GM23338 (cell line): ENCODE measurements at regions not wholly inside any gene's neighbourhood (a gene's known extent, or its start where the extent isn't known, plus 50 kb on each side); places are given as distances from the start of the nearest gene placed in this dataset.

Source experiments
- ATAC-seq: fragments of 200-7000 bp; cut with Tn5 transposase; 3 replicates; pipeline ENCODE4 v1.9.1; 2020
- DNase-seq: peaks from one replicate; pipeline ENCODE4 v3.0.0-alpha.2; 2015; ENCODE audit warnings: low spot score
- H2AFZ ChIP-seq: fragments of 200-600 bp; sonication (generic); 2 replicates; pipeline ENCODE4 v1.8.0; 2016; ENCODE audit warnings: antibody characterized with exemption, mild to moderate bottlenecking, moderate library complexity
- H3F3A ChIP-seq: fragments of 200-600 bp; sonication (generic); replicated peaks from 2 replicates; pipeline ENCODE4 v1.8.0; 2017; ENCODE audit warnings: antibody characterized with exemption, mixed run types, low read depth
- H3K27ac ChIP-seq: fragments of 200-600 bp; sonication (generic); 2 replicates; pipeline ENCODE4 v1.6.1; 2016; ENCODE audit warnings: low read depth
- H3K27me3 ChIP-seq: fragments of 200-600 bp; sonication (generic); 2 replicates; pipeline ENCODE4 v1.8.0; 2016; ENCODE audit warnings: mild to moderate bottlenecking, mixed run types, moderate library complexity; ENCODE audit not compliant: insufficient read depth
- H3K36me3 ChIP-seq: fragments of 200-600 bp; sonication (generic); 2 replicates; pipeline ENCODE4 v1.8.0; 2016; ENCODE audit warnings: mild to moderate bottlenecking; ENCODE audit not compliant: insufficient read depth
- H3K4me1 ChIP-seq: fragments of 200-600 bp; sonication (generic); 2 replicates; pipeline ENCODE4 v1.8.0; 2016; ENCODE audit warnings: mild to moderate bottlenecking, moderate library complexity; ENCODE audit not compliant: insufficient read depth
- H3K4me2 ChIP-seq: fragments of 200-600 bp; sonication (generic); 2 replicates; pipeline ENCODE4 v1.7.1; 2017; ENCODE audit warnings: mixed run types
- H3K4me3 ChIP-seq: fragments of 200-600 bp; sonication (generic); 2 replicates; pipeline ENCODE4 v1.6.1; 2016; ENCODE audit warnings: mixed run types
- H3K79me2 ChIP-seq: fragments of 200-600 bp; sonication (generic); replicated peaks from 2 replicates; pipeline ENCODE4 v1.8.0; 2017; ENCODE audit warnings: mild to moderate bottlenecking; ENCODE audit not compliant: insufficient read depth
- H3K9me2 ChIP-seq: fragments of 200-600 bp; sonication (generic); 2 replicates; pipeline ENCODE4 v1.8.0; 2017; ENCODE audit not compliant: insufficient read depth
- H4K20me1 ChIP-seq: fragments of 200-600 bp; sonication (generic); replicated peaks from 2 replicates; pipeline ENCODE4 v1.8.0; 2017; ENCODE audit warnings: mild to moderate bottlenecking; ENCODE audit not compliant: insufficient read depth
- H3K27ac Mint-ChIP-seq: 2 replicates; pipeline ENCODE4 v1.8.0; 2020; ENCODE audit warnings: inconsistent platforms, mild to moderate bottlenecking, moderate library complexity, mixed read lengths
- H3K27me3 Mint-ChIP-seq: 3 replicates; pipeline ENCODE4 v1.8.0; 2022; ENCODE audit warnings: low read depth, mild to moderate bottlenecking, moderate library complexity, mixed read lengths, inconsistent platforms; ENCODE audit not compliant: insufficient read depth, poor library complexity
- H3K36me3 Mint-ChIP-seq: 3 replicates; pipeline ENCODE4 v1.8.0; 2021; ENCODE audit warnings: low read depth, mild to moderate bottlenecking, inconsistent platforms, moderate library complexity, mixed read lengths
- H3K4me1 Mint-ChIP-seq: 3 replicates; pipeline ENCODE4 v1.8.0; 2020; ENCODE audit warnings: mild to moderate bottlenecking, inconsistent platforms, mixed read lengths
- H3K4me3 Mint-ChIP-seq: 3 replicates; pipeline ENCODE4 v1.8.0; 2021; ENCODE audit warnings: moderate library complexity, mild to moderate bottlenecking, inconsistent platforms, mixed read lengths
- H3K9me3 Mint-ChIP-seq: 3 replicates; pipeline ENCODE4 v1.8.0; 2020; ENCODE audit warnings: moderate library complexity, mild to moderate bottlenecking, inconsistent platforms, mixed read lengths
- CREB1 ChIP-seq: fragments of 250-450 bp; sonication (Bioruptor Pico); IDR thresholded peaks from 2 replicates; pipeline ENCODE4 v1.5.0; 2020; ENCODE audit warnings: low read depth, mild to moderate bottlenecking, moderate library complexity
- CTCF ChIP-seq, 2 experiments: fragments of 200-600 bp in 1 of 2; sonication (generic) in 1 of 2; conservative IDR thresholded peaks; 2 replicates each; pipeline versions ENCODE4 v1.5.1 to v1.6.1; 2016 to 2017; ENCODE audit warnings: antibody characterized with exemption in 2 of 2, low read depth in 2 of 2, mild to moderate bottlenecking in 2 of 2, moderate library complexity in 1 of 2
- ETS1 ChIP-seq: IDR thresholded peaks from 2 replicates; pipeline ENCODE4 v1.6.1; 2016; ENCODE audit warnings: antibody characterized with exemption
- EZH2 ChIP-seq: fragments of 200-600 bp; sonication (generic); IDR thresholded peaks from one replicate; pipeline ENCODE4 v1.8.0; 2017; ENCODE audit warnings: antibody characterized with exemption, mild to moderate bottlenecking, low read depth; ENCODE audit not compliant: unreplicated experiment
- EZH2phosphoT487 ChIP-seq: fragments of 200-600 bp; sonication (generic); IDR thresholded peaks from one replicate; pipeline ENCODE4 v1.8.1; 2018; ENCODE audit warnings: antibody characterized with exemption; ENCODE audit not compliant: unreplicated experiment
- JUNB ChIP-seq: IDR thresholded peaks from one replicate; pipeline ENCODE4 v1.6.1; 2016; ENCODE audit warnings: antibody characterized with exemption; ENCODE audit not compliant: unreplicated experiment
- NANOG ChIP-seq: IDR thresholded peaks from 2 replicates; pipeline ENCODE4 v1.6.1; 2016; ENCODE audit warnings: antibody characterized with exemption, borderline replicate concordance
- POLR2AphosphoS5 ChIP-seq: IDR thresholded peaks from 2 replicates; pipeline ENCODE4 v1.6.1; 2016; ENCODE audit warnings: antibody characterized with exemption, low read depth
- REST ChIP-seq: IDR thresholded peaks from one replicate; pipeline ENCODE4 v1.6.1; 2018; ENCODE audit warnings: antibody characterized with exemption; ENCODE audit not compliant: unreplicated experiment
- STAT1 ChIP-seq: IDR thresholded peaks from one replicate; pipeline ENCODE4 v1.6.1; 2016; ENCODE audit warnings: antibody characterized with exemption; ENCODE audit not compliant: unreplicated experiment
- ZNF114 ChIP-seq: fragments of 250-450 bp; sonication (Bioruptor Pico); IDR thresholded peaks from 2 replicates; pipeline ENCODE4 v1.5.0; 2020; ENCODE audit warnings: mild to moderate bottlenecking, moderate library complexity
- ZNF331 ChIP-seq: fragments of 250-450 bp; sonication (Bioruptor Pico); IDR thresholded peaks from 2 replicates; pipeline ENCODE4 v1.5.0; 2020; ENCODE audit warnings: low read depth, mild to moderate bottlenecking, moderate library complexity
- ZNF462 ChIP-seq: fragments of 250-450 bp; sonication (Bioruptor Pico); IDR thresholded peaks from 2 replicates; pipeline ENCODE4 v1.5.0; 2020; ENCODE audit warnings: mild to moderate bottlenecking, moderate library complexity

GRCh38 chr4:181711387-181711786 lies 531.8 kb upstream of the TENM3 start:
- Histone ChIP-seq H2AFZ (no peak overlapping the region), H3K4me3 (no peak overlapping the region), H3K4me2 (no peak overlapping the region), H3K36me3 (no peaks in the 10 kb centered on the region), H4K20me1 (no peaks in the 10 kb centered on the region), H3K27me3 (no peaks in the 10 kb centered on the region), H3K27ac (no peak overlapping the region), H3K79me2 (no peaks in the 10 kb centered on the region), H3K4me1 (no peaks in the 10 kb centered on the region), H3F3A (no peaks in the 10 kb centered on the region), H3K9me2 (peaks cover 17% of the 10 kb centered on the region; the same call in 1 of the 2 replicates)
- H3K9me3 Mint-ChIP-seq, result no peaks in the 10 kb centered on the region
- no peaks in the 10 kb centered on the region for H3K27me3 Mint-ChIP-seq
- no peak overlapping the region for H3K27ac Mint-ChIP-seq
- TF ChIP-seq ZNF114 (CRISPR knock-in tag) (no peak), EZH2 (no peak), CREB1 (no peak), NANOG (no peak), CTCF (conservative IDR thresholded peaks at IDR 0.05; ENCODE audit: low read depth in 2 of 2) (no peak), EZH2phosphoT487 (no peak), STAT1 (no peak), ETS1 (no peak), ZNF462 (CRISPR knock-in tag) (no peak), ZNF331 (CRISPR knock-in tag) (no peak), REST (no peak), JUNB (no peak), POLR2AphosphoS5 (no peak)
- no peaks in the 10 kb centered on the region for H3K4me1 Mint-ChIP-seq
- ATAC-seq (no peak), DNase-seq (no peak)
- no peaks in the 10 kb centered on the region for H3K36me3 Mint-ChIP-seq
- no peak overlapping the region for H3K4me3 Mint-ChIP-seq
